GM12873 (cell line): ENCODE measurements at regions not wholly inside any gene's neighbourhood (a gene's known extent, or its start where the extent isn't known, plus 50 kb on each side); places are given as distances from the start of the nearest gene placed in this dataset.

Source experiments
- CTCF ChIP-seq: IDR thresholded peaks from 2 replicates; pipeline ENCODE4 v1.5.1; 2012; ENCODE audit warnings: low read depth, mild to moderate bottlenecking, moderate library complexity, low read length, control low read depth; ENCODE audit not compliant: insufficient read depth; ENCODE audit errors: missing control alignments

GRCh38 chr2:224248944-224249371 lies 152.9 kb downstream of the FAM124B start:
- no peak for TF ChIP-seq CTCF

- no peak for TF ChIP-seq CTCF
These were observed 159.3 kb downstream of the FAM124B start for GRCh38 chr2:224242561-224242960.

GRCh38 chr2:224241812-224242211 lies 160.1 kb downstream of the FAM124B start:
- TF ChIP-seq CTCF: no peak

- TF ChIP-seq CTCF: no peak
These were observed 160.9 kb downstream of the FAM124B start for GRCh38 chr2:224241001-224241400.

- no peak for TF ChIP-seq CTCF
These were observed 177.9 kb downstream of the FAM124B start for GRCh38 chr2:224223851-224224555.

- TF ChIP-seq CTCF: no peak
These were observed 178.9 kb downstream of the FAM124B start for GRCh38 chr2:224222974-224223373.

- no peak for TF ChIP-seq CTCF
These were observed 179.6 kb downstream of the FAM124B start for GRCh38 chr2:224222291-224222690.
